VCaP (cell line): ENCODE measurements at regions not wholly inside any gene's neighbourhood (a gene's known extent, or its start where the extent isn't known, plus 50 kb on each side); places are given as distances from the start of the nearest gene placed in this dataset.
A peak's percentile ranks its signal among the peaks of the same experiment; 100 is the strongest.

ENCODE experiments used
- H3K27ac ChIP-seq: fragments of 450-650 bp; 2 replicates; pipeline ENCODE4 v1.5.1; 2017
- CTCF ChIP-seq: fragments of 450-650 bp; conservative IDR thresholded peaks from 2 replicates; pipeline ENCODE4 v1.5.1; 2017; ENCODE audit warnings: mild to moderate bottlenecking, moderate library complexity

GRCh38 chr9:19600538-19600937 lies 188.3 kb downstream of the SLC24A2 start:
- H3K27ac ChIP-seq = no peak overlapping the region
- no peak for TF ChIP-seq CTCF

GRCh38 chr9:19598722-19599121 lies 189.9 kb downstream of the ACER2 start:
- TF ChIP-seq CTCF = no peak
- H3K27ac ChIP-seq = no peak overlapping the region; the same call in 1 of the 2 replicates

DNA sequence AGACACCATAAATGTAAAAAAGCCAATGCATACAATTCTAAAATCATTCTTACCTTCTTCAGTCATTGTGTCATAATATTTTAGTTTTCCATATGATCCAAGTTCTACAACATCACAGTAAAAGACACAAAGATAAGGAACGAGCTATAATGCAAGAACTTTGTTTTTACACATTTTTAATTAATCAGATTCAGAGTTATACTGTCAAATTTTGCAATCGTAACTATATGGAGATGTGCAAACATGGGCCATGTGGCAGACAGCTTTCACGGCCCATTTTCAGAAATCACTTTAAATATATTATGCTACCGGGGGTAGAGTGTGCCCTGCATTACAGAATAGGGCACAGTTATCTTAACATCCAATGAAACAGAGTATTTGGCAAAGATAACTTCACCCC lies 188.4 kb downstream of the ACER2 start:
- no peak for TF ChIP-seq CTCF

DNA sequence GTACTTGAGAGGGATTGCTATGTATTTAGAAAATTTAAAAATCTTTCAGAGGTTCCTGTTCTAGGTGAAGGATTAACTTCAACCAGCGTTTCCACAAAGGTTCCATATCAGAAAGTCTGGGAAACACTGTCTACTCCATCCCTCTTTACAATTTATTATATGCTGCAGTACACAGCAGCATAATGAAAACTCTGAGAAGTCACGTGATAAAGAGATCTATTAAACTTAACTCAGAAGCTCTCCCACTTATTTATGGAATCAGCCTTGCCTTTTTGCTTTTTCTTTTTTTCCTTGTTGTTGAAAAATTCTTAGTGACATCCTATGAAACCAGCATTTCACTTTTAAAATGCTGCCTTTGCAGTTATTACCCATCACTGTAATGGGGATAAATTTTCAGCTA lies 186.2 kb downstream of the ACER2 start:
- TF ChIP-seq CTCF = no peak
- no peak overlapping the region for H3K27ac ChIP-seq

More for the DNA sequence above, 188.4 kb downstream of the ACER2 start:
- H3K27ac ChIP-seq = no peak overlapping the region

DNA sequence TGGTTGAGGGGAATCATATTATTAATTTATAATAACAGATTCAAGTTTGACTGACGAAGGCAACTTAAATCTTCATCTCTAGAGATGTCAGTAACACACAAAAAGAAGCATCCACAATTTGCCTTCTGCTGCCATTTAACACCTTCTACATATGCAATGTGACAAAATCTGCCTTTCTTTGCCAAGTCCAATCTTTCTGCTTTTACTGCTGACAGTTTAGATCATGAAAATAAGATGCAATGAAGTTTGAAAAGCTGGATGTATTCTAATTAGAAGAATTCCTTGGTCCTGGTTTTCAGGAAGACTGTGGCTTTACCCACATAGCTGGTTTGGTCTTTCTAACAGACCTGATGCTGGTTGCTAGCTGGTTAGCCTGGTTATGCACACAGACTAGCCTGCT lies 178.9 kb downstream of the ACER2 start:
- no peak for TF ChIP-seq CTCF
- no peak overlapping the region for H3K27ac ChIP-seq

- TF ChIP-seq CTCF = peak; percentile 15; the same call in 1 of the 2 replicates
- H3K27ac ChIP-seq = no peak overlapping the region
Observed at GRCh38 chr9:19583890-19584289, 175.1 kb downstream of the ACER2 start.

DNA sequence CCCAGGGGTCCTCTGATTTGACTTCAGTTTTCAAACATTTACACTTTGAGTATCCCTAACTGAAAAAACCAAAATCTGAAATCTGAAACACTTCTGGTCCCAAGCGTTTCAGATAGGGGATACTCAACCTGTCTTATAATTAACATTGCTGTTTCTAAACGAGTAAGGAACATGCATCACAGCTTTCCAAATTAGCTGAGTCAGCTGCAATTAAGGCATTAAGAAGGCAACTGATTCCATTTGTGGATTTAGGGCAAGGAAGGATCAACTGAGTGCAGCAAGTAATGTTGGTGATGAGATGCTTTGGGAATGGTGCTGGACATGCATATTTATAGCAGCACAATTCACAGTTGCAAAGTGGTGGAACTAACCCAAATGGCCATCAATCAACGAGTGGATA lies 168.6 kb downstream of the ACER2 start:
- TF ChIP-seq CTCF = no peak
- H3K27ac ChIP-seq = no peak overlapping the region

DNA sequence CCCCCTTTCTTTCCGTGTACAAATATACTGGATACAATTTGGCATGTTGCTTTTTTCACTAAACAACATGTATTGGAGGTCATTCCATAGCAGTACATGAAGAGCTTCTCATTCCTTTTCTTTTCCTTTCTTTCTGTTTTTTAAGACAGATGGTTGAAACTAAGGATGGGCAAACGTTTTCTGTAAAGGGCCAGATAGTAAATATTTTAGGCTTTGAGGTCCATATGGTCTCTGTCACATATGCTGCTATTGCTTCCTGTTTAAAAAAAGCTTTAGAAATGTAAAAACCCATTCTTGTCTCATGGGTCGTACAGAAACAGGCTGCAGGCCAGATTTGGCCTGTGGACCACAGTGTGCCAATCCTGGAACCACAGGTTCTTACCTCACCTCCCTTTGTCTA lies 160.1 kb downstream of the ACER2 start:
- no peak for TF ChIP-seq CTCF
- H3K27ac ChIP-seq = no peak overlapping the region; the same call in 1 of the 2 replicates
